Transverse colon (tissue), 4 donors: ENCODE measurements at regions not wholly inside any gene's neighbourhood (a gene's known extent, or its start where the extent isn't known, plus 50 kb on each side); places are given as distances from the start of the nearest gene placed in this dataset.

Experiments used
- CTCF ChIP-seq, 5 experiments: fragments of 200-600 bp in 3 of 5; fragments of 450-650 bp in 2 of 5; sonication (generic) in 3 of 5; IDR thresholded peaks; 1 replicate in 2 of 5; 2 replicates in 3 of 5; pipeline ENCODE4 v1.5.1; 2016 to 2017; ENCODE audit warnings: antibody characterized with exemption in 5 of 5, inconsistent platforms in 3 of 5, mild to moderate bottlenecking in 2 of 5, moderate library complexity in 1 of 5
- EP300 ChIP-seq: sonication (generic); formaldehyde crosslinking; IDR thresholded peaks from one replicate; pipeline ENCODE4 v1.6.1; 2017; ENCODE audit warnings: antibody characterized with exemption, low read depth
- POLR2A ChIP-seq: fragments of 450-650 bp; IDR thresholded peaks from one replicate; pipeline ENCODE4 v1.6.1; 2016; ENCODE audit warnings: antibody characterized with exemption, mild to moderate bottlenecking, moderate library complexity
- POLR2AphosphoS5 ChIP-seq, 3 donors: sonication (generic); formaldehyde crosslinking; IDR thresholded peaks; one replicate each; pipeline ENCODE4 v1.6.1; 2016; ENCODE audit warnings: antibody characterized with exemption in 3 of 3

- TF ChIP-seq POLR2A (no peak), CTCF (IDR thresholded peaks at IDR 0.05) (no peak), EP300 (no peak), POLR2AphosphoS5 (IDR thresholded peaks at IDR 0.05) (no peak)
Measured at GRCh38 chr3:43919029-43919428, 228.3 kb downstream of the ABHD5 start.
